Thyroid gland (tissue), 4 donors: ENCODE measurements at regions not wholly inside any gene's neighbourhood (a gene's known extent, or its start where the extent isn't known, plus 50 kb on each side); places are given as distances from the start of the nearest gene placed in this dataset.

Experiments used
- POLR2A ChIP-seq, 2 donors: fragments of 450-650 bp; IDR thresholded peaks; one replicate each; pipeline ENCODE4 v1.6.1; 2017; ENCODE audit warnings: antibody characterized with exemption in 2 of 2, mild to moderate bottlenecking in 2 of 2, moderate library complexity in 1 of 2
- TF ChIP-seq, protein P1 (sequence below), 6 experiments: fragments of 200-600 bp in 3 of 6; fragments of 450-650 bp in 3 of 6; sonication (generic) in 3 of 6; IDR thresholded peaks; one replicate each; pipeline ENCODE4 v1.5.1; 2016 to 2019; ENCODE audit warnings: antibody characterized with exemption in 6 of 6, mild to moderate bottlenecking in 2 of 6, inconsistent platforms in 1 of 6, moderate library complexity in 1 of 6

DNA sequence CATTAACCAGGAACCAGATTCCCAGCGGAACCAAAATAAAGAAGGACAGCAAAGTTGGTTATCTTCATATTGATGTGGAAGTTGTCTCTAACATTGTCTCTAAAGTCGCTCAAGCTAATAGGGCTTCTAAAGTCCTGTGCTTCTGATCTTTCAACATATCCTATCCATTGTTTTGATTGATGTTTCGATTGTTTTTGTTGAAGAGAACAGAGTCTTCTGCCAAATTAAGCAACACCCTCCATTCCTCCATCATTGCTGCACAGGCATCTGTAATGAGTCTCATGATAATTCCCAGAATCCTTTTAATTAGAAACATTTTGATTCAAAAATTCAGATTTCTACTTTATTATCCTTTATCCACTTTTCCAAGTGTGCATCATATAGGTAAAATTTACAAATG is 71.6 kb upstream of the AVPR1A start:
- TF ChIP-seq, protein P1, sequence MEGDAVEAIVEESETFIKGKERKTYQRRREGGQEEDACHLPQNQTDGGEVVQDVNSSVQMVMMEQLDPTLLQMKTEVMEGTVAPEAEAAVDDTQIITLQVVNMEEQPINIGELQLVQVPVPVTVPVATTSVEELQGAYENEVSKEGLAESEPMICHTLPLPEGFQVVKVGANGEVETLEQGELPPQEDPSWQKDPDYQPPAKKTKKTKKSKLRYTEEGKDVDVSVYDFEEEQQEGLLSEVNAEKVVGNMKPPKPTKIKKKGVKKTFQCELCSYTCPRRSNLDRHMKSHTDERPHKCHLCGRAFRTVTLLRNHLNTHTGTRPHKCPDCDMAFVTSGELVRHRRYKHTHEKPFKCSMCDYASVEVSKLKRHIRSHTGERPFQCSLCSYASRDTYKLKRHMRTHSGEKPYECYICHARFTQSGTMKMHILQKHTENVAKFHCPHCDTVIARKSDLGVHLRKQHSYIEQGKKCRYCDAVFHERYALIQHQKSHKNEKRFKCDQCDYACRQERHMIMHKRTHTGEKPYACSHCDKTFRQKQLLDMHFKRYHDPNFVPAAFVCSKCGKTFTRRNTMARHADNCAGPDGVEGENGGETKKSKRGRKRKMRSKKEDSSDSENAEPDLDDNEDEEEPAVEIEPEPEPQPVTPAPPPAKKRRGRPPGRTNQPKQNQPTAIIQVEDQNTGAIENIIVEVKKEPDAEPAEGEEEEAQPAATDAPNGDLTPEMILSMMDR (IDR thresholded peaks at IDR 0.05): no peak
- no peak for TF ChIP-seq POLR2A (IDR thresholded peaks at IDR 0.05)
